Kidney (tissue), 13 donors: ENCODE measurements at regions not wholly inside any gene's neighbourhood (a gene's known extent, or its start where the extent isn't known, plus 50 kb on each side); places are given as distances from the start of the nearest gene placed in this dataset.

Source experiments
- DNase-seq, 5 donors: peaks; one replicate each; pipeline ENCODE4 v3.0.0-alpha.2; 2013 to 2020
- FAIRE-seq: peaks from 2 replicates; lab custom pipeline; 2012; peaks lifted over from hg19 to GRCh38; lab: Jason Lieb, UNC
- H3K27ac ChIP-seq, 2 donors: one replicate each; pipeline ENCODE4 v1.7.0; 2013; ENCODE audit warnings: low read depth in 2 of 2, low read length in 2 of 2, inconsistent platforms in 1 of 2
- H3K27me3 ChIP-seq: one replicate; pipeline ENCODE4 v1.7.1; 2013; ENCODE audit warnings: low read length, inconsistent platforms; ENCODE audit not compliant: control insufficient read depth, insufficient read depth
- H3K36me3 ChIP-seq, 3 donors: one replicate each; pipeline versions ENCODE4 v1.7.0 to v1.7.1; 2013; ENCODE audit warnings: low read length in 3 of 3, control low read depth in 1 of 3, inconsistent platforms in 1 of 3; ENCODE audit not compliant: insufficient read depth in 3 of 3, control insufficient read depth in 2 of 3
- H3K4me1 ChIP-seq, 3 donors: one replicate each; pipeline versions ENCODE4 v1.7.0 to v1.7.1; 2013; ENCODE audit warnings: low read length in 3 of 3, inconsistent platforms in 1 of 3, low read depth in 1 of 3; ENCODE audit not compliant: control insufficient read depth in 2 of 3, insufficient read depth in 2 of 3
- H3K4me3 ChIP-seq, 3 donors: one replicate each; pipeline versions ENCODE4 v1.7.0 to v1.8.1; 2013; ENCODE audit warnings: low read length in 3 of 3, control low read depth in 1 of 3, inconsistent platforms in 1 of 3
- H3K9ac ChIP-seq, 3 donors: one replicate each; pipeline versions ENCODE4 v1.7.0 to v1.7.1; 2013; ENCODE audit warnings: low read length in 3 of 3, control low read depth in 1 of 3, inconsistent platforms in 1 of 3
- H3K9me3 ChIP-seq, 3 donors: one replicate each; pipeline versions ENCODE4 v1.7.0 to v1.7.1; 2013; ENCODE audit warnings: low read length in 3 of 3, control low read depth in 1 of 3, inconsistent platforms in 1 of 3; ENCODE audit not compliant: control insufficient read depth in 2 of 3, insufficient read depth in 1 of 3
- CTCF ChIP-seq: IDR thresholded peaks from 3 replicates; pipeline ENCODE4 v1.5.1; 2012; ENCODE audit warnings: mild to moderate bottlenecking, moderate library complexity, borderline replicate concordance; ENCODE audit not compliant: insufficient read depth; ENCODE audit errors: extremely low read depth
- intact Hi-C: fragments of 100-400 bp; cut with DNase I; formaldehyde crosslinking; loops from one replicate; pipeline ENCODE4 v1.11.1; 2022
- donor health status: control.
- donor health status: control.
- donor health status: control.
- donor health status: control.
- donor health status: control.
- donor health status: DM: yes; HTN: yes; CAD: no.
- donor health status: Normal renal cell carcinoma (clear cell type).

GRCh38 chr6:126461045-126461444 lies 121.1 kb downstream of the CENPW start:
- H3K27ac ChIP-seq = no peak overlapping the region
- no peak overlapping the region for H3K4me3 ChIP-seq
- DNase-seq = no peak
- H3K4me1 ChIP-seq = no peaks in the 10 kb centered on the region
- no peaks in the 10 kb centered on the region for H3K9me3 ChIP-seq
- no peaks in the 10 kb centered on the region for H3K27me3 ChIP-seq
- no peak for TF ChIP-seq CTCF
- no peak overlapping the region for H3K9ac ChIP-seq
- intact Hi-C loops = no loop called here
- FAIRE-seq = no peak
- no peaks in the 10 kb centered on the region for H3K36me3 ChIP-seq

GRCh38 chr6:126464245-126464644 lies 124.3 kb downstream of the CENPW start:
- Histone ChIP-seq H3K4me1 (no peaks in the 10 kb centered on the region), H3K4me3 (no peak overlapping the region), H3K36me3 (no peaks in the 10 kb centered on the region), H3K9me3 (no peaks in the 10 kb centered on the region), H3K27me3 (no peaks in the 10 kb centered on the region), H3K9ac (no peak overlapping the region), H3K27ac (no peak overlapping the region)
- FAIRE-seq (no peak), DNase-seq (no peak)
- intact Hi-C loops = no loop called here
- TF ChIP-seq CTCF = no peak

- no peak overlapping the region for H3K27ac ChIP-seq
- FAIRE-seq (no peak), DNase-seq (no peak)
- H3K36me3 ChIP-seq = no peaks in the 10 kb centered on the region
- no peaks in the 10 kb centered on the region for H3K27me3 ChIP-seq
- no peak for TF ChIP-seq CTCF
- H3K9ac ChIP-seq = no peak overlapping the region
- no peaks in the 10 kb centered on the region for H3K4me1 ChIP-seq
- H3K4me3 ChIP-seq = no peak overlapping the region
- H3K9me3 ChIP-seq = no peaks in the 10 kb centered on the region
- intact Hi-C loops = no loop called here
These were observed 135.5 kb downstream of the CENPW start for GRCh38 chr6:126475449-126475848.

- Histone ChIP-seq H3K4me1 (no peaks in the 10 kb centered on the region), H3K4me3 (no peak overlapping the region), H3K27me3 (no peaks in the 10 kb centered on the region), H3K9ac (no peak overlapping the region), H3K9me3 (no peaks in the 10 kb centered on the region), H3K36me3 (no peaks in the 10 kb centered on the region), H3K27ac (no peak overlapping the region)
- FAIRE-seq = no peak
- intact Hi-C loops = no loop called here
- DNase-seq = no peak
- no peak for TF ChIP-seq CTCF
These were observed 137.8 kb downstream of the CENPW start for GRCh38 chr6:126477678-126478077.
